Muscle layer of colon (tissue), 2 donors: ENCODE measurements at regions not wholly inside any gene's neighbourhood (a gene's known extent, or its start where the extent isn't known, plus 50 kb on each side); places are given as distances from the start of the nearest gene placed in this dataset.

ENCODE experiments used
- H3K27ac ChIP-seq: one replicate; pipeline ENCODE4 v1.7.0; 2013; ENCODE audit warnings: low read depth, mild to moderate bottlenecking, low read length, moderate library complexity
- H3K27me3 ChIP-seq, 2 donors: one replicate each; pipeline ENCODE4 v1.7.0; 2013; ENCODE audit warnings: low read length in 2 of 2, mild to moderate bottlenecking in 2 of 2; ENCODE audit not compliant: insufficient read depth in 2 of 2, control insufficient read depth in 1 of 2
- H3K36me3 ChIP-seq: one replicate; pipeline ENCODE4 v1.7.0; 2013; ENCODE audit warnings: mild to moderate bottlenecking, low read length; ENCODE audit not compliant: insufficient read depth
- H3K4me1 ChIP-seq: one replicate; pipeline ENCODE4 v1.7.0; 2013; ENCODE audit warnings: mild to moderate bottlenecking, low read length; ENCODE audit not compliant: insufficient read depth
- H3K4me3 ChIP-seq, 2 donors: one replicate each; pipeline ENCODE4 v1.7.0; 2013; ENCODE audit warnings: low read length in 2 of 2, low read depth in 1 of 2, mild to moderate bottlenecking in 1 of 2, moderate library complexity in 1 of 2
- H3K9ac ChIP-seq: one replicate; pipeline ENCODE4 v1.7.0; 2013; ENCODE audit warnings: low read length
- H3K9me3 ChIP-seq: one replicate; pipeline ENCODE4 v1.7.0; 2013; ENCODE audit warnings: mild to moderate bottlenecking, low read length
- donor health status: abdominal sarcoma.
- donor health status: Adenocarcinoma of cecum.

DNA sequence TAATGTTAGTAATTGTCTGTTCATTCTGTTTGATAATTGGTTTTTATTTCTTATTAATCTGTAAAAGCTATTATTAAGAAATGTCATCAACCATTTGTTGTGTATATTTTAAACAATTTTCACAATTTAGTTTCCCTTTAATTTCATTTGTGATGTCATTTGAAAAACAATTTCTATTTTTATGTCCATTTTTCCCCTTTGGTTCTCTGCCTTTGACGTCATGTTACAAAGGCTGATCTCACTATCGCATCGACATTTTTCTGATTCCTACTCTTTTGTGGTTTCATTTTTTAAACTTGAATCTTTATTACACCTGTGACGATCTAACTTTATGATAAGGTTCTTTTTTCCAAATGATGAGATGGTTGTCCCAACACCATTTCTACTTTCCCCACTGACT, 191.0 kb upstream of the ZNF507 start:
- H3K27ac ChIP-seq = no peak overlapping the region
- no peak overlapping the region for H3K4me3 ChIP-seq
- H3K9me3 ChIP-seq = no peaks in the 10 kb centered on the region
- no peak overlapping the region for H3K9ac ChIP-seq
- H3K27me3 ChIP-seq = no peaks in the 10 kb centered on the region
- no peaks in the 10 kb centered on the region for H3K4me1 ChIP-seq
- no peaks in the 10 kb centered on the region for H3K36me3 ChIP-seq

DNA sequence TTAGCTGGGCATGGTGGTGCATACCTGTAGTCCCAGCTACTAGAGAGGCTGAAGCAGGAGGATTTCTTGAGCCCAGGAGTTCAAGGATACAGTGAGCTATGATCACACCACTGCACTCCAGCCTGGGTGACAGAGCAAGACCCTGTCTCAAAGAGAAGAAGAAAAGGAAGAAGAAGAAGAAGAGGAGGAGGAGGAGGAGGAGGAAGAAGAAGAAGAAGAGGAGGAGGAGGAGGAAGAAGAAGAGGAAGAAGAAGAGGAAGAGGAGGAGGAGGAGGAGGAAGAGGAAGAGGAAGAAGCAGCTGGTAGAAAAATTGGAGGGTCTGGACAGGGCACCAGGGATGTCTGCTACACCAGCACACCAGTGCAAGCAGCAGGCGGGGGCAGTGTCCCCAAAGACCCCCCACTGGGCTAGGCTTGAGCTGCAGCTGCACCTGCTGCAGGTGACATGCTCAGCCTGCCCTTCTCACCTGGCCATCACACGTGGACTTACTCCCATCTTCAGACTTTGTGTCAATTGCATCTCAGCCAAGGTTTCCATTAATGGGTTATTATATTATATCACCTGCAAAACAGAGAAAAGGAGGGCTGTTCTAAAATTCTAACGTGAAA, 180.9 kb upstream of the ZNF507 start:
- H3K9me3 ChIP-seq = no peaks in the 10 kb centered on the region
- H3K27me3 ChIP-seq = no peaks in the 10 kb centered on the region
- H3K4me3 ChIP-seq = no peak overlapping the region
- H3K27ac ChIP-seq = no peak overlapping the region
- H3K9ac ChIP-seq = no peak overlapping the region
- H3K36me3 ChIP-seq = no peaks in the 10 kb centered on the region
- no peaks in the 10 kb centered on the region for H3K4me1 ChIP-seq

DNA sequence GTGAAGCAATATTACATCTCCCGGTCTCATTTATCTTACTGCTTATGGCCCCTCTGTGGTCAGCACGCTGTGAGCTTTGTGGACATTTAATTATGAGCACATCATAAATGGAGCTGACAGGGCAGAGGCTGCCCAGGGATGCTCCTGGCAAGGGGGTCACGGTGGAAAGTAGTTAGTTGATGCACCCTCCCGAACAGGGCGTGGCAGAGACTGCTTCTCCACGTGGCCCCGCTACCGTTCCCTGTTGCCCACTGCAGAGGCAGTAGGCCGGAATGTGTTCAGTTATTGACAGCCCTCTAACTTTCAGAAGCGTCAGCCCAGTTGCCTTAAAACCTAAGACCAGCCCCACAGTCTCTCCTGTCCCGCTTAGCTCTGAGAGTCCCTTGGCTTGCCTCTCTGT, 180.3 kb upstream of the ZNF507 start:
- no peaks in the 10 kb centered on the region for H3K4me1 ChIP-seq
- no peaks in the 10 kb centered on the region for H3K36me3 ChIP-seq
- no peaks in the 10 kb centered on the region for H3K9me3 ChIP-seq
- no peaks in the 10 kb centered on the region for H3K27me3 ChIP-seq
- no peak overlapping the region for H3K9ac ChIP-seq
- no peak overlapping the region for H3K27ac ChIP-seq
- H3K4me3 ChIP-seq = no peak overlapping the region

- Histone ChIP-seq H3K9ac (no peak overlapping the region), H3K4me1 (no peaks in the 10 kb centered on the region), H3K27me3 (no peaks in the 10 kb centered on the region), H3K36me3 (no peaks in the 10 kb centered on the region), H3K9me3 (no peaks in the 10 kb centered on the region), H3K4me3 (no peak overlapping the region), H3K27ac (no peak overlapping the region)
Observed at GRCh38 chr19:32165750-32166149, 179.7 kb upstream of the ZNF507 start.

- Histone ChIP-seq H3K27ac (no peak overlapping the region), H3K4me1 (no peaks in the 10 kb centered on the region), H3K27me3 (no peaks in the 10 kb centered on the region)
Observed at GRCh38 chr19:32166238-32166637, 179.2 kb upstream of the ZNF507 start.

DNA sequence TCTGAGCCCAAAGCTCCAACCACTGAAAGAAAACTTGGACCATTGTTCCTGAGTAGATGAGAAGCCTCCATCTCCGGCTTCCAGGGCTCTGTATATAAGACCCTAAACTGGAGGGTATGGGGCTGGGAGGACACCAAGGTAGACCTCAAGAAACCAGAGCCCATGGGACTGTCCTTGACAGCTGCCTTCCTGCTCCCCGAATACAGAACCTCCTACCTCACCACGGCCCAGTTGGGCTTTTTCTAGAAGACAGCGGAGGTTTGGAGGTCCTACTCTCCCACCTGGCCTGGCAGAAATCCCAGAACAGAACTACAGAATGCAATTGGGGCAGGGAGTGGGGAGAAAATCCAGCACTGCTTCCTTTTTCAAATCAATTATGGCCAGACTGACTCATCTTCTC, 177.3 kb upstream of the ZNF507 start:
- H3K27ac ChIP-seq = no peak overlapping the region
- no peaks in the 10 kb centered on the region for H3K4me1 ChIP-seq
- no peak overlapping the region for H3K9ac ChIP-seq
- no peak overlapping the region for H3K4me3 ChIP-seq
- H3K27me3 ChIP-seq = no peaks in the 10 kb centered on the region
- no peaks in the 10 kb centered on the region for H3K9me3 ChIP-seq
- H3K36me3 ChIP-seq = no peaks in the 10 kb centered on the region

More at GRCh38 chr19:32166238-32166637, 179.2 kb upstream of the ZNF507 start:
- Histone ChIP-seq H3K9me3 (no peaks in the 10 kb centered on the region), H3K9ac (no peak overlapping the region), H3K36me3 (no peaks in the 10 kb centered on the region), H3K4me3 (no peak overlapping the region)

DNA sequence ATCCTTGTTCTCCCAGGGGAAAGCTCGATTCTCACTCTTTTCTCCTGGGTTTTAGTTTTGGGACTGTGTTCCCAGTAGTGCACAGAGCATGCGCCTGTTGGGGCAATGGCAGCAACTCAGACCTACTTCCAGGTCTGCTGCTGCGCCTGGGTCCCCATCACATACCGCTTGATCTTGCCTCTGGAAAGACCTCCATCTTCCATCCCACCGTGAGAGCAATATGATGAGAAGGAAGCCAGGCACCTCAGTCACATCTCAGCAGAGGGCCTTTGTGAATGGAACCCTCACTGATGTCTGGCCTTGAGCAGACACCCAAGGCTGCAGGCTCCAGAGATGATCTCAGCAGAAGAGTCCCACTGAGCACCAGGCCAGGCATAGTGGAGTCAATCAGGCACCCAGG, 176.8 kb upstream of the ZNF507 start:
- H3K9ac ChIP-seq = no peak overlapping the region
- no peaks in the 10 kb centered on the region for H3K36me3 ChIP-seq
- no peaks in the 10 kb centered on the region for H3K4me1 ChIP-seq
- H3K4me3 ChIP-seq = no peak overlapping the region
- H3K27me3 ChIP-seq = no peaks in the 10 kb centered on the region
- no peaks in the 10 kb centered on the region for H3K9me3 ChIP-seq
- H3K27ac ChIP-seq = no peak overlapping the region

DNA sequence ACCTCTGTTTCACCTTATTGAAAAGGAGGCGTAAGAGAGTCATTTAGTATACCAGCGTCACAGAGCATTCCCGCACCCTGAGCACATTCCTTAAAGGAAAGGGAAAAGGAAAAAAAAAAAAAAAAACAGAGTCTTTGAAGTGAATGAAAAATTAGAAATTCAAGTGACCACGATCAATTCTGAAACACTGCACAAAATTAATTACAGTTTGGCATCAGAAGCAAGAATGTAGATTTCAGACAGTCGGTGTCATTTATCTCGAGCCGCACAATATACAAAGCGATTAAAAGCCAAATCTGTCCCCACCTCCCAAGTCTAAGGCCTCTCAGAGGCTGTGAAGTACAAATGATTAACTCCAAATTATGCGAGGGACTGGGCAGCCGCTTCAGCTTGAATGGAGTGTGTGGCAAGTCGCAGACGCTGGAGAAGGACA, 173.7 kb upstream of the ZNF507 start:
- no peak overlapping the region for H3K9ac ChIP-seq
- no peaks in the 10 kb centered on the region for H3K27me3 ChIP-seq
- H3K27ac ChIP-seq = no peak overlapping the region
- no peaks in the 10 kb centered on the region for H3K36me3 ChIP-seq
- no peaks in the 10 kb centered on the region for H3K4me1 ChIP-seq
- H3K4me3 ChIP-seq = no peak overlapping the region
- H3K9me3 ChIP-seq = no peaks in the 10 kb centered on the region

- H3K27me3 ChIP-seq = no peaks in the 10 kb centered on the region
- H3K4me3 ChIP-seq = no peak overlapping the region
- no peaks in the 10 kb centered on the region for H3K4me1 ChIP-seq
- H3K27ac ChIP-seq = no peak overlapping the region
- no peaks in the 10 kb centered on the region for H3K9me3 ChIP-seq
- no peaks in the 10 kb centered on the region for H3K36me3 ChIP-seq
- no peak overlapping the region for H3K9ac ChIP-seq
Observed at GRCh38 chr19:32172566-32173160, 172.7 kb upstream of the ZNF507 start.

GRCh38 chr19:32173836-32174235, 171.6 kb upstream of the ZNF507 start:
- Histone ChIP-seq H3K4me3 (no peak overlapping the region), H3K36me3 (no peaks in the 10 kb centered on the region), H3K27me3 (no peaks in the 10 kb centered on the region), H3K27ac (no peak overlapping the region), H3K9me3 (no peaks in the 10 kb centered on the region), H3K4me1 (no peaks in the 10 kb centered on the region), H3K9ac (no peak overlapping the region)

GRCh38 chr19:32174386-32175113, 170.9 kb upstream of the ZNF507 start:
- H3K4me1 ChIP-seq = no peaks in the 10 kb centered on the region

More at GRCh38 chr19:32174386-32175113, 170.9 kb upstream of the ZNF507 start:
- Histone ChIP-seq H3K9me3 (no peaks in the 10 kb centered on the region), H3K36me3 (no peaks in the 10 kb centered on the region), H3K27me3 (no peaks in the 10 kb centered on the region), H3K4me3 (no peak overlapping the region), H3K9ac (no peak overlapping the region), H3K27ac (no peak overlapping the region)
